Endothelial cell of umbilical vein (primary cell): ENCODE measurements at regions not wholly inside any gene's neighbourhood (a gene's known extent, or its start where the extent isn't known, plus 50 kb on each side); places are given as distances from the start of the nearest gene placed in this dataset.

Source experiments
- CTCF ChIP-seq, 2 donors: IDR thresholded peaks; 1 replicate in 1 of 2; 2 replicates in 1 of 2; pipeline ENCODE4 v1.5.1; 2011; ENCODE audit warnings: low read length in 2 of 2, mild to moderate bottlenecking in 2 of 2, moderate library complexity in 2 of 2, control low read depth in 1 of 2, inconsistent platforms in 1 of 2, low read depth in 1 of 2; ENCODE audit not compliant: insufficient read depth in 1 of 2; ENCODE audit errors: extremely low read depth in 1 of 2
- EZH2 ChIP-seq: IDR thresholded peaks from 2 replicates; pipeline ENCODE4 v1.6.1; 2012; ENCODE audit warnings: borderline replicate concordance, low read depth, mild to moderate bottlenecking, moderate library complexity, low read length, inconsistent platforms; ENCODE audit not compliant: severe bottlenecking
- FOS ChIP-seq: IDR thresholded peaks from 2 replicates; pipeline ENCODE4 v1.6.1; 2011; ENCODE audit warnings: mild to moderate bottlenecking, low read length, moderate library complexity, borderline replicate concordance; ENCODE audit not compliant: insufficient read depth
- GATA2 ChIP-seq: IDR thresholded peaks from 2 replicates; pipeline ENCODE4 v1.7.0; 2011; ENCODE audit warnings: low read depth, mild to moderate bottlenecking, moderate library complexity, mixed read lengths, low read length; ENCODE audit not compliant: insufficient read length, insufficient read depth
- JUN ChIP-seq: IDR thresholded peaks from 2 replicates; pipeline ENCODE4 v1.6.1; 2011; ENCODE audit warnings: borderline replicate concordance, low read depth; ENCODE audit not compliant: insufficient read length, insufficient read depth
- MAX ChIP-seq: IDR thresholded peaks from 2 replicates; pipeline ENCODE4 v1.6.1; 2011; ENCODE audit not compliant: insufficient read depth, insufficient read length
- MYC ChIP-seq: IDR thresholded peaks from one replicate; pipeline ENCODE4 v1.6.1; 2011; ENCODE audit warnings: mild to moderate bottlenecking, low read depth, low read length
- POLR2A ChIP-seq: IDR thresholded peaks from 2 replicates; pipeline ENCODE4 v1.6.1; 2012; ENCODE audit warnings: low read depth, mild to moderate bottlenecking, control low read depth, low read length
- POLR2AphosphoS5 ChIP-seq: IDR thresholded peaks from 2 replicates; pipeline ENCODE4 v1.6.1; 2012; ENCODE audit warnings: low read depth, mild to moderate bottlenecking, control low read depth, low read length, moderate library complexity; ENCODE audit not compliant: insufficient read depth

- TF ChIP-seq CTCF (IDR thresholded peaks at IDR 0.05; ENCODE audit: extremely low read depth in 1 of 2, insufficient read depth in 1 of 2, low read depth in 1 of 2, low read length in 2 of 2) (no peak), EZH2 (no peak), POLR2AphosphoS5 (no peak), POLR2A (no peak), MYC (no peak), FOS (no peak), JUN (no peak), MAX (no peak), GATA2 (no peak)
Measured at GRCh38 chr2:223300326-223300725, 248.3 kb downstream of the KCNE4 start.
